GM23338 (cell line): ENCODE measurements at regions not wholly inside any gene's neighbourhood (a gene's known extent, or its start where the extent isn't known, plus 50 kb on each side); places are given as distances from the start of the nearest gene placed in this dataset.

ENCODE experiments used
- ATAC-seq: fragments of 200-7000 bp; cut with Tn5 transposase; 3 replicates; pipeline ENCODE4 v1.9.1; 2020
- DNase-seq: peaks from one replicate; pipeline ENCODE4 v3.0.0-alpha.2; 2015; ENCODE audit warnings: low spot score
- H2AFZ ChIP-seq: fragments of 200-600 bp; sonication (generic); 2 replicates; pipeline ENCODE4 v1.8.0; 2016; ENCODE audit warnings: antibody characterized with exemption, mild to moderate bottlenecking, moderate library complexity
- H3F3A ChIP-seq: fragments of 200-600 bp; sonication (generic); replicated peaks from 2 replicates; pipeline ENCODE4 v1.8.0; 2017; ENCODE audit warnings: antibody characterized with exemption, mixed run types, low read depth
- H3K27ac ChIP-seq: fragments of 200-600 bp; sonication (generic); 2 replicates; pipeline ENCODE4 v1.6.1; 2016; ENCODE audit warnings: low read depth
- H3K27me3 ChIP-seq: fragments of 200-600 bp; sonication (generic); 2 replicates; pipeline ENCODE4 v1.8.0; 2016; ENCODE audit warnings: mild to moderate bottlenecking, mixed run types, moderate library complexity; ENCODE audit not compliant: insufficient read depth
- H3K36me3 ChIP-seq: fragments of 200-600 bp; sonication (generic); 2 replicates; pipeline ENCODE4 v1.8.0; 2016; ENCODE audit warnings: mild to moderate bottlenecking; ENCODE audit not compliant: insufficient read depth
- H3K4me1 ChIP-seq: fragments of 200-600 bp; sonication (generic); 2 replicates; pipeline ENCODE4 v1.8.0; 2016; ENCODE audit warnings: mild to moderate bottlenecking, moderate library complexity; ENCODE audit not compliant: insufficient read depth
- H3K4me2 ChIP-seq: fragments of 200-600 bp; sonication (generic); 2 replicates; pipeline ENCODE4 v1.7.1; 2017; ENCODE audit warnings: mixed run types
- H3K4me3 ChIP-seq: fragments of 200-600 bp; sonication (generic); 2 replicates; pipeline ENCODE4 v1.6.1; 2016; ENCODE audit warnings: mixed run types
- H3K79me2 ChIP-seq: fragments of 200-600 bp; sonication (generic); replicated peaks from 2 replicates; pipeline ENCODE4 v1.8.0; 2017; ENCODE audit warnings: mild to moderate bottlenecking; ENCODE audit not compliant: insufficient read depth
- H3K9me2 ChIP-seq: fragments of 200-600 bp; sonication (generic); 2 replicates; pipeline ENCODE4 v1.8.0; 2017; ENCODE audit not compliant: insufficient read depth
- H4K20me1 ChIP-seq: fragments of 200-600 bp; sonication (generic); replicated peaks from 2 replicates; pipeline ENCODE4 v1.8.0; 2017; ENCODE audit warnings: mild to moderate bottlenecking; ENCODE audit not compliant: insufficient read depth
- H3K27ac Mint-ChIP-seq: 2 replicates; pipeline ENCODE4 v1.8.0; 2020; ENCODE audit warnings: inconsistent platforms, mild to moderate bottlenecking, moderate library complexity, mixed read lengths
- H3K27me3 Mint-ChIP-seq: 3 replicates; pipeline ENCODE4 v1.8.0; 2022; ENCODE audit warnings: low read depth, mild to moderate bottlenecking, moderate library complexity, mixed read lengths, inconsistent platforms; ENCODE audit not compliant: insufficient read depth, poor library complexity
- H3K36me3 Mint-ChIP-seq: 3 replicates; pipeline ENCODE4 v1.8.0; 2021; ENCODE audit warnings: low read depth, mild to moderate bottlenecking, inconsistent platforms, moderate library complexity, mixed read lengths
- H3K4me1 Mint-ChIP-seq: 3 replicates; pipeline ENCODE4 v1.8.0; 2020; ENCODE audit warnings: mild to moderate bottlenecking, inconsistent platforms, mixed read lengths
- H3K4me3 Mint-ChIP-seq: 3 replicates; pipeline ENCODE4 v1.8.0; 2021; ENCODE audit warnings: moderate library complexity, mild to moderate bottlenecking, inconsistent platforms, mixed read lengths
- H3K9me3 Mint-ChIP-seq: 3 replicates; pipeline ENCODE4 v1.8.0; 2020; ENCODE audit warnings: moderate library complexity, mild to moderate bottlenecking, inconsistent platforms, mixed read lengths
- CREB1 ChIP-seq: fragments of 250-450 bp; sonication (Bioruptor Pico); IDR thresholded peaks from 2 replicates; pipeline ENCODE4 v1.5.0; 2020; ENCODE audit warnings: low read depth, mild to moderate bottlenecking, moderate library complexity
- CTCF ChIP-seq, 2 experiments: fragments of 200-600 bp in 1 of 2; sonication (generic) in 1 of 2; conservative IDR thresholded peaks; 2 replicates each; pipeline versions ENCODE4 v1.5.1 to v1.6.1; 2016 to 2017; ENCODE audit warnings: antibody characterized with exemption in 2 of 2, low read depth in 2 of 2, mild to moderate bottlenecking in 2 of 2, moderate library complexity in 1 of 2
- POLR2AphosphoS5 ChIP-seq: IDR thresholded peaks from 2 replicates; pipeline ENCODE4 v1.6.1; 2016; ENCODE audit warnings: antibody characterized with exemption, low read depth
- ZNF331 ChIP-seq: fragments of 250-450 bp; sonication (Bioruptor Pico); IDR thresholded peaks from 2 replicates; pipeline ENCODE4 v1.5.0; 2020; ENCODE audit warnings: low read depth, mild to moderate bottlenecking, moderate library complexity
- ZNF462 ChIP-seq: fragments of 250-450 bp; sonication (Bioruptor Pico); IDR thresholded peaks from 2 replicates; pipeline ENCODE4 v1.5.0; 2020; ENCODE audit warnings: mild to moderate bottlenecking, moderate library complexity

GRCh38 chr1:99532276-99532580, 113.7 kb upstream of the PALMD start (continued):
- TF ChIP-seq ZNF462 (CRISPR knock-in tag) (no peak), CTCF (conservative IDR thresholded peaks at IDR 0.05; ENCODE audit: low read depth in 2 of 2) (no peak), CREB1 (CRISPR knock-in tag) (no peak), ZNF331 (no peak)

- H3K27ac Mint-ChIP-seq: no peak overlapping the region
- DNase-seq (peak; percentile 27), ATAC-seq (no peak)
- no peaks in the 10 kb centered on the region for H3F3A ChIP-seq
- no peaks in the 10 kb centered on the region for H3K27me3 Mint-ChIP-seq
- no peaks in the 10 kb centered on the region for H3K9me3 Mint-ChIP-seq
- H3K36me3 Mint-ChIP-seq: no peaks in the 10 kb centered on the region
- TF ChIP-seq POLR2AphosphoS5 (no peak), CREB1 (CRISPR knock-in tag) (no peak)
- no peak overlapping the region for H3K4me3 ChIP-seq
- H3K4me3 Mint-ChIP-seq: no peak overlapping the region
- 0 out of 2 replicates have a peak, but pooled peaks cover 5% of the 10 kb centered on the region for H3K9me2 ChIP-seq
- H2AFZ ChIP-seq: peak overlapping the region; percentile 28; the same call in 1 of the 2 replicates
- H3K36me3 ChIP-seq: no peaks in the 10 kb centered on the region
- H3K79me2 ChIP-seq: no peaks in the 10 kb centered on the region
- H3K4me1 ChIP-seq: peaks cover 31% of the 10 kb centered on the region
- H4K20me1 ChIP-seq: no peaks in the 10 kb centered on the region
- 0 out of 2 replicates have a peak overlapping the region, but pooled peaks have one; percentile 21 for H3K4me2 ChIP-seq
- H3K27me3 ChIP-seq: no peaks in the 10 kb centered on the region
- H3K27ac ChIP-seq: no peak overlapping the region
- H3K4me1 Mint-ChIP-seq: peaks cover 28% of the 10 kb centered on the region
Measured at GRCh38 chr1:99533909-99534637, 111.8 kb upstream of the PALMD start.
